Esophagus squamous epithelium (tissue), 4 donors: ENCODE measurements at regions not wholly inside any gene's neighbourhood (a gene's known extent, or its start where the extent isn't known, plus 50 kb on each side); places are given as distances from the start of the nearest gene placed in this dataset.

Source experiments
- CTCF ChIP-seq, 6 experiments: fragments of 450-650 bp in 4 of 6; fragments of 200-600 bp in 2 of 6; sonication (generic) in 2 of 6; IDR thresholded peaks; one replicate each; pipeline ENCODE4 v1.5.1; 2016 to 2019; ENCODE audit warnings: antibody characterized with exemption in 6 of 6, mild to moderate bottlenecking in 4 of 6, moderate library complexity in 4 of 6
- POLR2A ChIP-seq, 4 donors: fragments of 450-650 bp; IDR thresholded peaks; one replicate each; pipeline ENCODE4 v1.6.1; 2017; ENCODE audit warnings: antibody characterized with exemption in 4 of 4, mild to moderate bottlenecking in 4 of 4, moderate library complexity in 3 of 4

GRCh38 chr4:145346081-145346480 lies 135.6 kb upstream of the SMAD1 start:
- TF ChIP-seq POLR2A (IDR thresholded peaks at IDR 0.05) (no peak), CTCF (IDR thresholded peaks at IDR 0.05) (no peak)
